NCI-H69 (cell line): ENCODE measurements at regions not wholly inside any gene's neighbourhood (a gene's known extent, or its start where the extent isn't known, plus 50 kb on each side); places are given as distances from the start of the nearest gene placed in this dataset.

Experiments used
- DNase-seq: peaks from one replicate; lab custom pipeline; 2025; lab: John Stamatoyannopoulos, UW

DNA sequence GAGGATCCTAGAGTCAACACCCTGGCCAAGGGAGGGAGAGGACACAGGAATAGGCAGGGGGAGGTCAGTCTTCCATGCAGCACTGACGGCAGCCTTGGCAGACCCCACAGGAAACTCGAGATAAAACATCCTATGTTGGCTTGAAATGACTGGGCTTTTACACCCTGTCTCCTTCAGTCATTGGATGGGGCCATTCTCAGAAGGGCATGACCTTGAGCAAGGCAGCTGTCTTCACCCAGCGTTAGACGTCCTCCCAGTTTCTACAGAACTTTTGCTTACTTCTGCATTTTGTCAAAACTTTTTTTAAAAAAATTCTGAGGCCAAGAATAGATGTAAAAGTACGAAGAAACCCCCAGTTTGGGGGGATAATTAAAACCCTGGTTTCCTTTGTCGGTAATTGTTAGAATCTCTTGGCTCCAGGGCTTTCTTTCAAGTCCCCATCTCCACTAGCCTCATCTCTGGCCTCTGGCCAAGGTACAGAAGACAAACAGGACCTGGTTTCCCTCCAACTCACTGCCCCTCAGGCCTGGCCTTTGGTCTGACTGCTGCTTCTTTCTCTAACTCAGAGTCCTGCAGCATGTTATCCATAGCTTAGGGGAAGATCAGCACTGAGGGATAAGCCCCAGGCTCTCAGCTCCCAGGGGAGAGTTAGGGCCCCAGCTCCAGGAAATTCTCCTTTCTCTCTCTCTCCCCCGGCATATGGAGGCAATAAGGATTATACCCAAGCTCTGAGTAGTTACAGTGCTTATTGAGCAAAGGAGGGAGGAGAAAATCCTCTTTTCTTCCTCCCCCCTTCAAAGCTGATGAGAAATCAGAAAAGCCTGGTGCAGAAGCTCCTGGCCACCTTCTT lies 51.6 kb upstream of the KCND3 start:
- peak; percentile 10 for DNase-seq

GRCh38 chr1:112043901-112044300 lies 54.4 kb upstream of the KCND3 start:
- no peak for DNase-seq

- peak; percentile 7 for DNase-seq
Measured at GRCh38 chr1:112044745-112045144, 55.3 kb upstream of the KCND3 start.

GRCh38 chr1:112046630-112047029 lies 57.2 kb upstream of the KCND3 start:
- no peak for DNase-seq

DNA sequence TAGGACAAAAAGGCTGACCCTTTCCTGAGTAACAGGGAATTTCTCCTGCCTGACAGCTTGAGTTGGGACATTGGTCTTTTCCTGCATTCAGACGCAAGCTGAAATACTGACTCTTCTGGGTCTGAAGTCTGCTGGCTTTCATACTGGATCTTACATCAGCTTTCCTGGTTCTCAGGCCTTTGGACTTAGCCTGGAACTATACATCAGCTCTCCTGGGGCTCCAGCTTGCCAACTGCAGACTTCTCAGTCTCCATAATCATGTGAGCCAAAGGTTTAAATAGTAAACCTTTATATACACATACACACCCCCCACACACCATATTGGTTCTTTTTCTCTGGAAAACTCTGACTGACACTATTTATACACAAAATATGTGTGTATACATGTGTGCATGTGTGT lies 59.0 kb upstream of the KCND3 start:
- no peak for DNase-seq

DNA sequence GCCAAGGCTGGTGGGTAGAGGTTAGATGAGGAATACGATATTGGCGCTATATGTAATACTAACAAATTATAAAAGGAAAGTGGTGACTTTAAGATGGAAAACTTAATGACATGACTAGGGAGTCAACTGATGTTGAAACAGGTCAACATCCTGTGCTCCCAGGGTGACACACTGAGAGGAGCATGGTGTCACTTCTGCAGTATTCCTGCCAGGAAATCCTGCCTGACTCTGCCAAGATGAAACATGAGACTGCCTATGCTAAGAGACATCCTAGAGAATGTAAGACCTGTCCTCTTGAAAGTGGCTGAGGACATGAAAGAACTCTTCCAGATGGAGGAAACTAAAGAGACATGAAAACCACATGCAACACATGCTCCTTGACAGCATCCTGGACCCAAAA lies 65.0 kb upstream of the KCND3 start:
- no peak for DNase-seq

DNA sequence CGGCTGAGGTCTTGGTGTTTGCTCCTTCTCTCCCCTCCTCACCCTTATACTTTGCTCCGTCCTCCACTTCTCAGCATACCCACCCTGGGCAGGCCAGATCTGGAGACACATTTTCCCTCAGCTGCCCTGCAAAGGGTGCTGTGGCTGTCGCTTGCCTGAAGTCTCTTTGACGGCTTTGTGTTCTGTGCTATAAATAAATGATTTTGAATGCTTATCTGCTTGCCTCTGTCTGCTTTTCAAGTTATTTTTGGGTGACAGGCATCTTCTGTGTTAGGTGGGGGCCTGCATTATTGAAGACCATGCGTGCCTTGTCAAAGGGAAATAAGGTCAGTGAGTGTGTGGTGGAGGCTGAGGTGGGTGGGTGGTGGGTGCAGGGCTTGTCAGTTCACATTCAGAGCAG lies 66.9 kb upstream of the KCND3 start:
- no peak for DNase-seq

GRCh38 chr1:112057736-112058135 lies 68.3 kb upstream of the KCND3 start:
- no peak for DNase-seq

- no peak for DNase-seq
Measured at GRCh38 chr1:112058815-112059450, 69.5 kb upstream of the KCND3 start.

GRCh38 chr1:112059679-112060078 lies 70.2 kb upstream of the KCND3 start:
- DNase-seq: no peak

DNA sequence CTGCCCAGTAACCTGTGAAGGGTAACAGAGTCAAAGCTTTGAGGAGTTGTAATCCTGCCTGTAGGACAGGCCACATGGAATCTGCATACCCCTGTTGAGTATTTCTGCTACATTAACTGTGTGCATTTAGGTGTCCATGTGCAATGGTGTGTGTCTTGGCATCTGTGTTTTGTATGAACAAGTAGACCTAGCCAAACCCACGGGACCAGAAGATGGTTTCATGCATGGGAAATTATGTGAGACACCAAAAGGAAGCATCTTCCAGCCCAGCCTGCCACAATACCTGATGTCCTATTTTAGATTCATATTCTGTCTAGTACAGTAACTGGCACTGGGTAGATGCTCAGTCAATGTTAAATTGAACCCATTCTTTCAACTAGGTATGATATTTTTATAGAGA lies 70.8 kb upstream of the KCND3 start:
- no peak for DNase-seq

GRCh38 chr1:112061056-112061455 lies 71.6 kb upstream of the KCND3 start:
- no peak for DNase-seq

DNA sequence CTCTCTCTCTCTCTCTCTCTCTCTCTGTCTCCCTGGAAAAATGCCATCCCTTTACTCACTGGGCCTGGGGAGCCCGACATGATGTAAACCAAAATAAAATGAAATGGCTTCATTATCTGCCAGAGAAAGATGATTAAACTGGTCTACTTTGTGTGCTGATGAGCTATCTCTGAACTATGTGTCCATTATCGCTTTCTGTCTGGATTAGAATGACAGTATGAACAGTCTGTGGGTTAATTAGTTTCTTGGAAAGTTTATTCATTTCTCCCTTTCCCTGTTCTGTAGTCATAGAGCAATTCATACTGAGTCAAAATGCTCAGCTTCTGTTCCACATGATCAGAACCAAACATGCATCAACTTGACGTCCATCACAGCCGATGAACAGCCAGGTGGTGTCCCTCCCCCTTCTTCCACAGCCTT lies 72.4 kb upstream of the KCND3 start:
- DNase-seq: no peak

GRCh38 chr1:112063781-112064728 lies 74.6 kb upstream of the KCND3 start:
- no peak for DNase-seq

DNA sequence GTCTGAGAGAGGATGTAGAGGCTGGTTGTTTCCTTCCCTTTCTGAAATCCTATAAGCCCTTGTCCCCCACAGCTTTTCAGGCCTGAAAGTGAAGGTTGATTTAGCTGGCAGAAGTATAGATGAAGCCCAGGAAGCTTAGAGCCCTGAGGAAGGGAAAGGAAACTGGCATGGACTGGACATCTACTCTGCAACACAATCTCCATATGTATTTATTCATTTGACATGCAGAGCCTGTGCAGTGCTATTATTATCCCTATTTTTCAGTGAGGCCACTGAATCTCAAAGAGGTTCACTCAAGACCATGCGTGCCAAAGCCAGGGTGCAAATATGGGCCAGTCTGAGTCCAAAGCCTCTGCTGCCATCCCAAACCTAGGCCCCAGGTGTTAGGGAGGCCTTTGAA lies 78.5 kb upstream of the KCND3 start:
- no peak for DNase-seq

DNA sequence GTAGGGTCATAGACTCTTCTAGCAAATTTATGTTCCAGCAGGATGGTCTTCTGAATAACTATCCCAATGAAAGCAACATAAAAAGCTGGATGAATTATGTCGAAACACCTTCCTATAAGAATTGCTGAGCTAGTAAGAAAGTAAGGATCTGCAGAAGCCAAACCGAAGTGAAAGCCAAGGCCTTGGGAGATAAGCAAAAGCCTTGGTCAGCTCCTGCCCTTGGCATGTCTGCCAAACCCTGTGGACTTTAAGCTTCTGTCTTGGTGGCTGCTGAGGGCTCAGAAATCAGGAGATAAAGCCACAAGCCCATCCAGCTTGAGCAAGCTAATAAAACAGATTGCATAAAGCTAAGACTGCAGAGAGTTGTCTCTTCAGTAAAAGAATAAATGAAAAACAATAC lies 81.2 kb upstream of the KCND3 start:
- DNase-seq: no peak

DNA sequence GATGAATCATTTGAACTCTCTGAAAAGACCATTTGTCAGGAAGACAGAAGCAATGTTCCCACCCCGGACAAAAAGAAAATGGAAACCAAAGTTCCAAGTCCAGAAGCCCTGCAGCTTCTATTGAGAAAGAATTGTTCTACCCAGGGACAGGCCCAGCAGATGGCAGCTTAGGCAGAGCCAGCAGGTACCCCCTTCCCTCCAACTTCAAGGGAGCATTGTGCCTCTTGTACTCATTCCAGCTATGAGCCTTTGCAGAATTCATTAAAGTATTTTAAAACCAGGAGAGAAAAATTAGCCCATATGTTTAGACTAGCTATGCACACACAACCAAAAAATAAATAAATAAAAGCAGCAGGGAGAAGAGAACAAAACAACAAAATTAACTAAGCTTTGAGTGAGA lies 85.2 kb upstream of the KCND3 start:
- DNase-seq: no peak

DNA sequence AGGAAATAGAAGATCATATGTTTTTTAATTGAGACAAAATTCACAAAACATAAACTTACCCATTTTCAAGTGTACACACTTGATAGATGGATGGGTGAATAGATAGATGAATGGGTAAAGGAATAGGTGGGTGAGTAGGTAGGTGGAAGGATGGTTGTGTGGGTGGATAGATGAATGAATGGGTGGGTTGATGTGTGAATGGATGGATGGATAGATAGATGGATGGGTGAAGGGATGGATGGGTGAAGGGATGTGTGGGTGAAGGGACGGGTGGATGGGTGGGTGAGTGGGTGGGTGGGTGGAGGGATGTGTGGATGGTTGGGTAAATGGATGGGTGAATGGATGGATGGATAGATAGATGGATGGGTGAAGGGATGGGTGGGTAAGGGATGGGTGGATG lies 86.1 kb upstream of the KCND3 start:
- DNase-seq: no peak

- DNase-seq: no peak
Measured at GRCh38 chr1:112079446-112079845, 90.0 kb upstream of the KCND3 start.

DNA sequence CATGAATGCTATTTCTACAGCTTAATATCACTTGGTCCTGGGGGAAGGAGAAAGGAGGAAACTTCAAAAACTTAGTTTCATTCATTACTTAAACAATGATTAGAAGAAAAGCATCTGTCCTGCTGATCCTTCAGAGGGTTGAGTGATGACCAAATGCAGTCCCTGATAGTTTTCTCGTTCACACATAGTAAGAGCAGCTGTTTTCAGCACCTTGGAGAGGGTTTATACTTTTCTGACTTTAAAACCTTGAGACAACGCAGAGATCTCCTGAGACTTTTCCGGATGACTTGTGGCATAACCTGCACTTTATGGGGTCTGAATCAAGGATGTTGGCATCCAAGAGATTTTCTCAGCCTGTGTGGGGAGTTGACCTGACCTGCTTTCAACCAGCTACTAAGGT lies 94.0 kb upstream of the KCND3 start:
- DNase-seq: no peak

DNA sequence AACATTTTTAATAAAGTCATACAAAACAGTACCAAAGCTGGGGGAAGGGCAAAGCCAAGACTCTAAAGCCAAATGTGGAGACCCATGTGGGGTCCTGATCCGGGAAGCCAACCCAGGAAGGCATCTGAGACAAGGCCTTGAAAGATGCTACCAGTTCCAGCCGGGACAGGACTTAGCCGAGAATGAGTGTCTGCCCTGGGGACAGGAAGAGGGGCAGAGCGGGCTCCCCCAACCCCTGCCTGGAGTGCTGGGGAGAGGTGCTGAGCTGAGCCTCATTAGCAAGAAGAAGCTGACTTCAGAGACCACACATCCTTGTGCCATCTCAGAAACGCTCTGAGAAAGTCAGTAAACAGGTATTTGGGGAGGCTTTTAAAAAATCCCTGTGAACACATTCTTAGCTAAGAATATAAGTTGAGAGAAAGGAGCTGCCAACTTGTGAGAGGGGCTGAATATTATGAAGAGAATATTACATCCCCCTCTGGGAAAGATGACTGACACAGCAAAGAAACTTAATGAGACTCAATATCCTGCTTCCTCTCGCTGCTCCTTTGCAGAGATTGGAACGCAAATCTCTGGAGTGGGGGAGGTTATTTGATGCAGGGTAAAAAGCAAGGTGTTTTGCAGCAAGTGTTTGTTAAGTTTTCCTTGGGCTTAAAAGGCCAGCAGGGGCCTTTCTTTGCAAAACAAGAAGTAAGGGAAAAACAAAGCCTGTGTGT lies 103.3 kb upstream of the KCND3 start:
- DNase-seq: no peak

GRCh38 chr1:112093372-112093694 lies 103.9 kb upstream of the KCND3 start:
- no peak for DNase-seq
